HuH-7 (cell line): ENCODE measurements at regions not wholly inside any gene's neighbourhood (a gene's known extent, or its start where the extent isn't known, plus 50 kb on each side); places are given as distances from the start of the nearest gene placed in this dataset.
"Not testable (repeated sequence)": the region's sequence is repeated elsewhere in the genome, so short reads cannot be mapped to it uniquely, and the experiment has no call there.

Experiments
- DNase-seq: peaks from one replicate; pipeline ENCODE4 v3.0.0; 2011; ENCODE audit warnings: low spot score

- not testable (repeated sequence) for DNase-seq
Observed at GRCh38 chr1:217039139-217039538, 315.9 kb upstream of the ESRRG start.

GRCh38 chr1:217036757-217037156 lies 313.5 kb upstream of the ESRRG start:
- DNase-seq, result no peak

- no peak for DNase-seq
Observed at GRCh38 chr1:217032715-217033367, 309.6 kb upstream of the ESRRG start.

- DNase-seq, result no peak
Observed at GRCh38 chr1:217029281-217030157, 306.3 kb upstream of the ESRRG start.

- DNase-seq, result no peak
Observed at GRCh38 chr1:217027403-217028080, 304.3 kb upstream of the ESRRG start.

GRCh38 chr1:217026531-217026930 lies 303.3 kb upstream of the ESRRG start:
- DNase-seq, result no peak

GRCh38 chr1:217025381-217025780 lies 302.2 kb upstream of the ESRRG start:
- no peak for DNase-seq

GRCh38 chr1:217024911-217025310 lies 301.7 kb upstream of the ESRRG start:
- no peak for DNase-seq

- DNase-seq, result no peak
Observed at GRCh38 chr1:217021956-217022355, 298.7 kb upstream of the ESRRG start.

GRCh38 chr1:217021400-217021799 lies 298.2 kb upstream of the ESRRG start:
- no peak for DNase-seq

GRCh38 chr1:217019475-217019874 lies 296.2 kb upstream of the ESRRG start:
- DNase-seq, result no peak

GRCh38 chr1:217018648-217019047 lies 295.4 kb upstream of the ESRRG start:
- no peak for DNase-seq

GRCh38 chr1:217017165-217017564 lies 293.9 kb upstream of the ESRRG start:
- no peak for DNase-seq

GRCh38 chr1:217014066-217014465 lies 290.8 kb upstream of the ESRRG start:
- DNase-seq, result no peak

- DNase-seq, result no peak
Observed at GRCh38 chr1:217012659-217013058, 289.4 kb upstream of the ESRRG start.

- DNase-seq, result no peak
Observed at GRCh38 chr1:217011097-217011496, 287.9 kb upstream of the ESRRG start.

GRCh38 chr1:217010253-217010652 lies 287.0 kb upstream of the ESRRG start:
- no peak for DNase-seq

GRCh38 chr1:217009376-217009775 lies 286.1 kb upstream of the ESRRG start:
- DNase-seq, result no peak

- no peak for DNase-seq
Observed at GRCh38 chr1:217004776-217005436, 281.7 kb upstream of the ESRRG start.

GRCh38 chr1:217003355-217003754 lies 280.1 kb upstream of the ESRRG start:
- DNase-seq, result no peak

GRCh38 chr1:216997831-216998230 lies 274.6 kb upstream of the ESRRG start:
- no peak for DNase-seq

GRCh38 chr1:216997069-216997468 lies 273.8 kb upstream of the ESRRG start:
- no peak for DNase-seq
